DMS53 treated with DMSO at 0.1 percent for 48 hours (cell line): ENCODE measurements at regions not wholly inside any gene's neighbourhood (a gene's known extent, or its start where the extent isn't known, plus 50 kb on each side); places are given as distances from the start of the nearest gene placed in this dataset.
"Not testable (repeated sequence)": the region's sequence is repeated elsewhere in the genome, so short reads cannot be mapped to it uniquely, and the experiment has no call there.

ENCODE experiments used
- DNase-seq: peaks from one replicate; lab custom pipeline; 2025; ENCODE audit not compliant: unreplicated experiment; lab: John Stamatoyannopoulos, UW

DNA sequence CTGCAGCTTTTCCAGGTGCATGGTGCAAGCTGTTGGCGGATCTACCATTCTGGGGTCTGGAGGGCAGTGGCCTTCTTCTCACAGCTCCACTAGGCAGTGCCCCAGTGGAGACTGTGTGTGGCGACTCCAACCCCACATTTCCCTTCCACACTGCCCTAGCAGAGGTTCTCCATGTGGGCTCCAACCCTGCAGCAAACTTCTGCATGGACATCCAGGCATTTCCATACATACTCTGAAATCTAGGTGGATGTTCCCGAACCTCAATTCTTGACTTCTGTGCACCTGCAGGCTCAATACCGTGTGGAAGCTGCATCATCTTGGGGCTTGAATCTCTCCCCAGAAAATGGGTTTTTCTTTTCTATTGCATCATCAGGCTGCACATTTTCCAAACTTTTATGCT, 160.2 kb upstream of the DYRK2 start:
- DNase-seq: not testable (repeated sequence)

DNA sequence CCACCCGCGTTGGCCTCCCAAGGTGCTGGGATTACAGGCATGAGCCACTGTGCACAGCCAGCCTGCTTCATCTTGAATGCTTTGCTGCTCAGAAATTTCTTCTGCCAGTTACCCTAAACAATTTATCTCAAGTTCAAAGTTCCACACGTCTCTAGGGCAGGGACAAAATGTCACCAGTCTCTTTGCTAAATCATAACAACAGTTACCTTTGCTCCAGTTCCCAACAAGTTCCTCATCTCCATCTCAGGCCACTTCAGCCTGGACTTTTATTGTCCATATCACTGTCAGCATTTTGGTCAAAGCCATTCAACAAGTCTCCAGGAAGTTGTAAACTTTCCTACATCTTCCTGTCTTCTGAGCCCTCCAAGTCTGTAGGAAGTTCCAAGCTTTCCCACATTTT, 159.5 kb upstream of the DYRK2 start:
- DNase-seq: no peak

- no peak for DNase-seq
These were observed 152.0 kb upstream of the DYRK2 start for GRCh38 chr12:67496581-67496980.

GRCh38 chr12:67498991-67499390, 149.6 kb upstream of the DYRK2 start:
- DNase-seq: no peak

GRCh38 chr12:67501362-67501761, 147.2 kb upstream of the DYRK2 start:
- DNase-seq: no peak

DNA sequence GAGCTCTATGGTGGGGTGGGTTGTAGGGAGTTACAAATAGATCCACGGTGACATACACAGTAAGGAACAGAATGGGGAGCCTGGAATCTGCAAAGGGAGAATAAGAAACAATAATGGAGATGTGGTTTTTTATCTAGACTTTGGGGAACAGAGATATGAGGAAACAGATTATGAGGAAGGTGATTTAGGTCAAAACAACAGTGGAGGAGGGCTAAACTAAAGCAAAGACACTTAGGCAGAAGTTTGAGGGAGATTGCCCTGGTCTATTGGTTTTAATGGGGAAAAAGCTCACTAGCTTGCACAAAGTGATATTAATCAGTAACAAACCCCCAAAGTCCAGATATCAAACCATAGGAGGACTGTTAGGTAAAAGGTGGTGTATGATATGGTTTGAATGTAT, 144.5 kb upstream of the DYRK2 start:
- no peak for DNase-seq

DNA sequence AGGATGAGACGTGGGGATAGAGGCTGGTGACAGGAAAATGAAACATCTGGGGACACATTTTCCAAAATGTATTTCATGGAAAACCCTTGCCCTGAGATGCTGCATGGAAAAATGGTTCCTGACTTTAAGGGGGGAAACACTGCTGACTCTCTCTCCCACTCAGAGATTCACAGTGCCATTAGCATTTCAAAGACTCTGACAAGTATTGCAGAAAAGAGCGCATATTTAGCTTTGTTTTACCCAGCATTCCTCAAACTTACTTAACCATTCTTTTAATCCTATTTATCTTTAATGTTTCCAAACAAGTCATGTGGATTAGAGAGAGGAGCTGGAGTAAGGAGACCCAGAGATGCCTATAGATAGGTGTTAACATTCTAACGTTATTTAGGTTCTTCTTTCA, 141.8 kb upstream of the DYRK2 start:
- DNase-seq: no peak

DNA sequence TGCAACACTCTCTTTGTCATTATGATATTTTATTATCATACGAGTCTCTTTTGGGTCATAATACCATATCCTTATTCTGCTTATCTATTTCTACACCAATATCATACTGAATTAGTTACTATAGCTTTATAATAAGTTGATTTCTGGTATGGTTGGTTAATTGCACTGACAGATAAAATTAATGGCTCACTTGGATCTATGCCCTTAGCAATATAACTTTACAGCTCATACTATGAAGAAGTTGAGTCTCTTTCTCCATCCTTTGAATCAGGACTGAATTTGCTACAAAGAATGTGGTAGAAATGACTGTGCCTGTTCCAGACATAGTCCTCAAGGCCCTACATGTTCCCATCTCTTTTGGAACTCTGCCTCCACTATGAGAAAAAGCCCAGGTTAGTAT, 139.7 kb upstream of the DYRK2 start:
- DNase-seq: no peak

- no peak for DNase-seq
These were observed 138.7 kb upstream of the DYRK2 start for GRCh38 chr12:67509666-67510386.

DNA sequence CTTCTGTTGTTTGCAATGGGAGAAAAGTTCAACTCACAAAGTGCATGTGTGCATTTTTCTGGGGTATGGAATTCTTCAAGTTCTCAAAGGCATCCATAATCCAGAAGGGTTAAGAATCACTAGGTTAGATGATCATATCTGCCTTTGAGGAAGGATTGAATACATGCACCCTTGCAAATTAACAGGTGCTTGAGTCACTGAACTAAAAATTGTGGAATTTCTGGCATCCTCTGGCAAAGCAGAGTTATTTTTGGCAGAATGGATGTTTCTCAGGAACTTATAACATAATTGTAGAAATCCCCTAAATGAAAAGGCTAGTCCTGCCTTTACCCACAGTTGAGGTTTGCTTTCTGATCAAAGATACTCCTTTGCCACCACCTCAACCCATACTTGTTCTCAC, 136.5 kb upstream of the DYRK2 start:
- no peak for DNase-seq

GRCh38 chr12:67514502-67514901, 134.0 kb upstream of the DYRK2 start:
- no peak for DNase-seq

GRCh38 chr12:67515679-67516340, 132.7 kb upstream of the DYRK2 start:
- peak; percentile 93 for DNase-seq

GRCh38 chr12:67517181-67517887, 131.2 kb upstream of the DYRK2 start:
- no peak for DNase-seq

- no peak for DNase-seq
These were observed 128.8 kb upstream of the DYRK2 start for GRCh38 chr12:67519484-67520433.

DNA sequence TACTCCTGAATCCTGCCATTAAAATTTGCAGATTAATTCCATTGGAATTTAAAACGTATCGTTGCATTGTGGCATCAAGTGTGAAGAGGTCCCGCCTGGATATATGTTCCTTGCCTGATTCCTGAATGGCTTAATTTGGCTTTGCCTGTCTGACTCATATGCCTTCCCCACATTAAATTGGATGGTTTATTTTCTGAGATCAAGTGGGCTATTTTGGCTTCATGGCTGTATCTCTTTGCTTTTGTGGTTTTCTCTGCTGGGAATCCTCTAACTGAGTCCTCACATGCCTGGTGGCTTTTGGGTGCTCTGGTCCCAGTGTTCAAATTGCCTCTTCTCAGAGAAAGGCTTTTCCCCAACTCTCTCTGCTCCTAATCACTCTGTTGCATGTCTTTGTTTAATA, 127.9 kb upstream of the DYRK2 start:
- no peak for DNase-seq

DNA sequence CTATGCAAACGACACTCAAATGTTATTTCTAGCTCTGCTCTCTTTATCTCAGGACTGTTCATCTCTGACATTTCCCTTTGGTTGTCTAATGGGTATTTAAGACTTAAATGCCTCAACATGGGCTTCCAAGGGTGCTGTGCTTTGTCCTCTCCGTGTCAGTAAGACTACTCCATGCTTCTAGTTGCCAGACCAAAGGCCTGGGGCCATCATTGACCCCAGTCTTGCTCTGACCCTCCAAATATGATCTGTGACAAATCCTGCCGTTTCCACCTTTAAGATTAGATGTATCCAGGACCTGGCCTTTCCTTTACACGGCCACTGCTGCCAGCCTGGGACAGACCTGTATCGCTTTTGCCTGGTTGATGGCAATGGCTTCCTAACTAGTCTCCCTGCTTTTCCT, 126.3 kb upstream of the DYRK2 start:
- DNase-seq: no peak

GRCh38 chr12:67523538-67523937, 125.0 kb upstream of the DYRK2 start:
- peak; percentile 87 for DNase-seq

GRCh38 chr12:67524861-67525616, 123.5 kb upstream of the DYRK2 start:
- no peak for DNase-seq

DNA sequence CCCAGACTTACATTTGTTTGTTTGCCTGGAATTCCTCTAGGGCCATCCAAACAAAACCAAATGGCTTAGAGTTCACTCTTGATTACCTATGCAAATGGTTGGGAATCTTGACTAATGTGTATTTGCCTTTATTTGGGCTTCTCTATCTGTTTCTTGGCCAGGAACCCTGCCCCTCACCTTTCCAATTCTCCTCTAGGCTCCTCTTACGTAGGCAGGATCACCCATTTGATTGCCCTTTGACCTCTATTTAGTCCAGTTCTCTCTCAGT, 123.0 kb upstream of the DYRK2 start:
- no peak for DNase-seq

- DNase-seq: no peak
These were observed 122.4 kb upstream of the DYRK2 start for GRCh38 chr12:67526129-67526528.

GRCh38 chr12:67531051-67531450, 117.5 kb upstream of the DYRK2 start:
- DNase-seq: no peak
